HG03442 (cell line): ENCODE measurements at regions not wholly inside any gene's neighbourhood (a gene's known extent, or its start where the extent isn't known, plus 50 kb on each side); places are given as distances from the start of the nearest gene placed in this dataset.
"Not testable (repeated sequence)": the region's sequence is repeated elsewhere in the genome, so short reads cannot be mapped to it uniquely, and the experiment has no call there.

ENCODE experiments used
- ATAC-seq: cut with Tn5 transposase; IDR thresholded peaks from one replicate; pipeline ENCODE4 v1.9.1; 2021; ENCODE audit warnings: mild to moderate bottlenecking, moderate library complexity; ENCODE audit not compliant: unreplicated experiment

DNA sequence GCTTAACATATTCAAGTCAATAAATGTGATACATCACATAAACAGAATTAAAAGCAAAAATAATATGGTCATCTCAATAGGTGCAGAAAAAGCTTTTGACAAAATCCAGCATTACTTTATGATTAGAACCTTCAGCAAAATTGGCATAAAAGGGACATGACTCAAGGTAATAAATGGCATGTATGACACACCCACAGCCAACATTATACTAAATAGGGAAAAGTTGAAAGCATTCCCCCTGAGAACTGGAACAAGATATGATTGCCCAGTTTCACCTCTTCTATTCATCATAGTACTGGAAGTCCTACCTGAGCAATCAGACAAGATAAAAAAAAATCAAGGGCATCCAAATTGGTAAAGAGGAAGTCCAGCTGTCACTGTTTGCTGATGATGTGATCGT lies 594.7 kb downstream of the DIPK2A start:
- no peak for ATAC-seq

DNA sequence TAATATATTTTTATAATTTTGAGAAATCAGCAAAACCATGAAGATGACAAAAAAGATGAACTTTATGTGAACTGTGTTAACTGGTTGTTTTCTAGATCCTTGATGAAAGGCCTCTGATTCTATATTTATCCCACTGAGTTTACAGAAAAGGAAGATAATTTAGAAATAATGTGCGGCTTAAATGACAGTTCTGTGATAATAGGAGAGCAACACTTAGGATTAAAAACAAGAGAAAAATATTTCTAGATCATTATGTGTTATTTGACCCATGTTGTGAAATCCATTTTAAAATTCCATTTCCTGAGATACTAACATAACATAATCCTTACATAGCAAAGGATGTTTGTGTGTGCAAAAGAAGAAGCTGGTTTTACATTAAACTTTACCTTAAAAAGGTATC lies 598.0 kb downstream of the DIPK2A start:
- ATAC-seq: no peak

- ATAC-seq: no peak
Measured at GRCh38 chr3:144583871-144584270, 612.2 kb downstream of the DIPK2A start.

- ATAC-seq: no peak
Measured at GRCh38 chr3:144585408-144585807, 613.8 kb downstream of the DIPK2A start.

- ATAC-seq: no peak
Measured at GRCh38 chr3:144585953-144586352, 614.3 kb downstream of the DIPK2A start.

GRCh38 chr3:144586382-144586781 lies 614.8 kb downstream of the DIPK2A start:
- no peak for ATAC-seq

DNA sequence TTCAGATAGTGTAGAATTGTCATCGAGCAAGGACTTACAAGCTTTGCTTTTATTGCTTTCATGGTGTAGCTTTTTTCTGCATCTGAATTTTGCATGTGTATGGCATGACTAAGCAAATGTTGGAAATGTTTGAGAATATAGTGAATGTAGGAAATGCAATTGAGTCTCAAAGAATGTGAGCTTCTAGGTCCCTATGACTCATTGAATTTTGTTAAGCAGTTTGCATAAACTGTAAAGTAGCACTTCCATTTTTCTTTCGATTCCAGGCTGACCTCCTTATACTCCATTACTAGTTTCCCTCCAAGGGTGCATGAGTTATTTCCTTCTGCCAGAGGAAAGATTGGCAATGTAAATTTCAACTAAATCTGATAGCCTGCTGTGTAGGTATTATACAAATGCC lies 619.2 kb downstream of the DIPK2A start:
- ATAC-seq: no peak

- no peak for ATAC-seq
Measured at GRCh38 chr3:144593881-144594280, 622.3 kb downstream of the DIPK2A start.

- ATAC-seq: not testable (repeated sequence)
Measured at GRCh38 chr3:144620236-144620635, 648.6 kb downstream of the DIPK2A start.

DNA sequence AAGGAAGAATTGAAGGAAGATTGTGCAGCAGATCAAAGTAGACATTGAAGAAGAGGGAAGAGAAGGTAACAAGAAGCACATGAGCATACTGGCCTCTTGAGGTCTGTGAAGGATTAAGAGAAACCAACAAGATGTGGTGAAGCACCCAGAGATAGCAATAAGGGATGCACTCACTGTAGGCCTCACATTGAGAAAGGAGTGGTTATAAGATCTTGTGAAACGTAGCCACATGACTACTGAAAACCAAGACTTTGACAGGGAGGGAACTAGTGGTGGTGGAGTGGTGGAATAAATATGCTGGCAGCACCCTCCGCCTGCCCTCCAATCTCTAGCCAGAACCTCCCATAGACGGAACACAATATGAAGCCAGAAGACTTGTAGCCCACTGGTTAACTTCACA lies 651.2 kb downstream of the DIPK2A start:
- ATAC-seq: no peak

DNA sequence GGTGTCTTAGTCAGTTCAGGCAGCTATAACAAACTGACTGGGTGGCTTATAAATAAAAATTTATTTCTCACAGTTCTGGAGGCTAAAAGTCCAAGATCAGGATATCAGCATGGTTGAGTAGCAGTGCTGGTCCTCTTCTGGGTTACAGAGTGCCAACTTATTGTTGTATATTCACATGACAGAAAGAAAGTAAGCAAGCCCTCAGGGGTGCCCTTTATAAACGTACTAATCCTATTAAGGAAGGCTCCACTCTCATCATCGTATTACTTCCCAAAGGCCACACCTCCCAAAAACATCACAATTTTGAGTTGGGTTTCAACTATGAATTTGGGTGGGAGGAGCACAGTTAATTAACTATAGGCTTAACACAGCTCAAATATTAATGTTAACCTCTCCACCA lies 653.0 kb downstream of the DIPK2A start:
- no peak for ATAC-seq

GRCh38 chr3:144626835-144627234 lies 655.2 kb downstream of the DIPK2A start:
- ATAC-seq: no peak

DNA sequence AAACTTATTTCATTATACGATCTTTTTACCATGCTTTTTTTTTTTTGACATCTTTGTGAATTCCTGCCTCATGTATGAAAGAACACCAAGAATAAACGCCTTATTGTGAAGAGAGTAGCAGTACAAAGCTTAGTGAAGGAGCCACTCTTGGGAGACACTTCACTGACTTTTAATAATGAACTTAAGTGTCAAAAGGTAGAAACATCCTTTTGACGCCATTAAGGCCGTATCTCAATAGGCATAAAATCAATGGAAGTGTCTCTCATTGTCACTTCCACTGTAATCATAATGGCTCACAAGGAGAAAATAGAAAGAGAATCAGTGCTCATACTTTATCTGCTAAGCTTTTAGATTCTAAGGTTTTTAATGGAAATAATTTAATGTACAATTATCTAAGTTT lies 657.8 kb downstream of the DIPK2A start:
- no peak for ATAC-seq

GRCh38 chr3:144636833-144637232 lies 665.2 kb downstream of the DIPK2A start:
- ATAC-seq: no peak

GRCh38 chr3:144638009-144638408 lies 666.4 kb downstream of the DIPK2A start:
- no peak for ATAC-seq

DNA sequence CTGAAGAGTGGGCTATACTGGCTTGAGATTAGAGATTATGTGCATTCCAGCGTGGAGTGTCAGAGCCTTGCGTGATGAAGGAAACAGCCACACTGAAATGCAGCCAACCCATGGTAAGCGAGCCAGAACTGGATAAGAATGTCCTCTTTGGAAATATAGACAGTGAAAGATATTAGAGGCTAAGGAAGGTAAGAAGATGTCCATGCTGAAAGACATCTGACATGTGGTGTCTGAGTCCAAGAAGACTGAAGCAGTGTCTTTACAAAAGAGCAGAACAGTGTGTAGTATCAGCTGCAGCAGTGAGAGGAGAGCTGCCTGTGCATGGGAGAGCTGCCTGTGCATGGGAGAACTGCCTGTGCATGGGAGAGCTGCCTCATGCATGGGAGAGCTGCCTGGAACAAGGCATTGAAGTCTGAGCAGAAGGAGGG lies 672.2 kb downstream of the DIPK2A start:
- no peak for ATAC-seq

GRCh38 chr3:144645300-144645699 lies 673.7 kb downstream of the DIPK2A start:
- ATAC-seq: no peak

DNA sequence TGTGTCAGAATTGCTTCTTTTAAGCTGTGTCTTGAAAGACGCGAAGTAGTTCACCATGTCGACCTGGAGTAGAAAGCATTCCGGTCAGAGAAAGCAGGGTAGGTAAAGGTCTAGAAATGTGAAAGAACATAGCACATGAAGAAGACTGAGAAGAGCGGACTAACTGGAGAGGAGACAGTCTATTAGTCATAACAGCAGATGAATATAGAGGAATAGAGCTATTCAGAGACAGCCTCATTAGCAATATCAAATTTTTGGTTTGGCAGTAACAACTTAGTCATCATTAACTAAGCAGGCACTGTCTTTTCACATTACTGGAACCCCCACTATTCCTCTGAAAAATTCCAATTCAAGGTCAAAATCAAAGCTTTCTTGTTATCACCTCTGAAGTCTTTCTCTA lies 678.8 kb downstream of the DIPK2A start:
- no peak for ATAC-seq

GRCh38 chr3:144652573-144652972 lies 681.0 kb downstream of the DIPK2A start:
- ATAC-seq: no peak

DNA sequence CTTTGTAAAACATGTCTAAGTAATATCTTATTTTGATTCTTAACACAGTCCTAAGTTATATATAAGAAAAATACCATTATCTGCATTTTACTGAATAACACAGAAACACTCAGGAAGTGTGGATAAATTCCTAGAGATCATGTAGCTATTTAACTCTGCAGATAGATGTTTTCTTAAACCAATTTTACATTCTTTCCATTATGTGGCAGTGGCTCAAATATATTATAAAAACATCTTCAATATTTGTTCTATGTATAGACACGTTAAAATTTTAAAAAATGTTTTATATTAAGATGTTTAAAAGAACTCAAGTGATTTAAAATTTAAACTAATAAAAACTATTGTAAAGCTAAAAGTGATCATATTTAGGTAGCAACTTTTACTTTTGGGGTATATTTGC lies 683.8 kb downstream of the DIPK2A start:
- no peak for ATAC-seq

DNA sequence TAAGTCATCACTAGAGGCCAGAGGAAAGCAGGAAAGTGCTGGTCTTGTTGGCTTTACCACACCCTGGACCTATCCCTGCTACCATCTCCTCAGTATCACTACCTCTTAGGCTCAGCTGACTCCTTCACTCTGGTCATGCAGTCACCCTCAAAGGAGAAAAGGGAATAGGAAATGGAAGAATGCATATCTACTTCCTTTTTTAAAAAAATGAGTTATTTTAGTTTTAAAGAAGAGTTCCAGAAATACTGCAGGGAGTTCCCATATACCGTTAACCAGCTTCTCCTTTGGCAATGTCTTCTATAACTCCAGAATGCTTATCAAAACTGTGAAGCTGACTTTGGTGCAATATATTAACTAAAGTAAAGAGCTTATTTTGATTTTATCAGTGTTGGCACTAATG lies 688.6 kb downstream of the DIPK2A start:
- no peak for ATAC-seq

DNA sequence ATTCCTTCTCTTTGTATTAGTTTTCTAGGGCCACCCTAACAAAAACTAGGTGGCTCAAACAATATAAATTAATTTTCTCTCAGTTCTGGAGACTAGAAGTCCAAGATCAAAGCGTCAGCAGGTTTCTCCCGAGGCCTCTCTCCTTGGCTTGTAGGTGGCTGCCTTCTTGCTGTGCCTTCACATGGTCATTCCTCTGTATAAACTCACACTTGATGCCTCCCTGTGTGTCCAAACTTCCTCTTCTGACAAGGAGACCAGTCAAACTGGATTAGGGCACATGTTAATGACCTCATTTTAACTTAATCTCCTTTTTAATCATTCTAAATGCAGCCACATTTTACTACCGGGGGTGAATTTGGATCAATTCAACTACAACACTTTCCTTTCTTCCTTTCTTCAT lies 691.1 kb downstream of the DIPK2A start:
- no peak for ATAC-seq

- no peak for ATAC-seq
Measured at GRCh38 chr3:144663456-144664436, 692.1 kb downstream of the DIPK2A start.
